Prostate gland (tissue), 2 donors: ENCODE measurements at regions not wholly inside any gene's neighbourhood (a gene's known extent, or its start where the extent isn't known, plus 50 kb on each side); places are given as distances from the start of the nearest gene placed in this dataset.

Source experiments
- CTCF ChIP-seq, 4 experiments: fragments of 200-600 bp in 2 of 4; fragments of 450-650 bp in 2 of 4; sonication (generic) in 2 of 4; IDR thresholded peaks; 1 replicate in 3 of 4; 2 replicates in 1 of 4; pipeline ENCODE4 v1.5.1; 2016 to 2019; ENCODE audit warnings: antibody characterized with exemption in 4 of 4, mild to moderate bottlenecking in 2 of 4, moderate library complexity in 2 of 4
- POLR2A ChIP-seq: fragments of 450-650 bp; IDR thresholded peaks from one replicate; pipeline ENCODE4 v1.6.1; 2016; ENCODE audit warnings: antibody characterized with exemption, mild to moderate bottlenecking

GRCh38 chr2:111250448-111251030 lies 129.8 kb downstream of the BCL2L11 start:
- TF ChIP-seq CTCF (IDR thresholded peaks at IDR 0.05) = no peak
- TF ChIP-seq POLR2A = no peak
